RWPE2 (cell line): ENCODE measurements at regions not wholly inside any gene's neighbourhood (a gene's known extent, or its start where the extent isn't known, plus 50 kb on each side); places are given as distances from the start of the nearest gene placed in this dataset.

Experiments used
- ATAC-seq: fragments of 200-7000 bp; cut with Tn5 transposase; 3 replicates; pipeline ENCODE4 v1.9.1; 2021; ENCODE audit warnings: low read depth
- DNase-seq: peaks from one replicate; pipeline ENCODE4 v3.0.0-alpha.2; 2020; ENCODE audit warnings: low spot score
- H3K27ac ChIP-seq: fragments of 450-650 bp; 2 replicates; pipeline ENCODE4 v1.5.1; 2017; ENCODE audit warnings: mild to moderate bottlenecking; ENCODE audit not compliant: poor library complexity, severe bottlenecking
- H3K27me3 ChIP-seq: fragments of 250-450 bp; sonication (Bioruptor Pico); 2 replicates; pipeline ENCODE4 v1.5.1; 2021; ENCODE audit warnings: mild to moderate bottlenecking, moderate library complexity; ENCODE audit not compliant: insufficient read depth, poor library complexity, severe bottlenecking
- H3K36me3 ChIP-seq: fragments of 250-450 bp; sonication (Bioruptor Pico); 2 replicates; pipeline ENCODE4 v1.5.1; 2020; ENCODE audit warnings: low read depth, mild to moderate bottlenecking, moderate library complexity
- H3K4me1 ChIP-seq: fragments of 250-450 bp; sonication (Bioruptor Pico); 2 replicates; pipeline ENCODE4 v1.5.1; 2021; ENCODE audit warnings: mild to moderate bottlenecking, moderate library complexity; ENCODE audit not compliant: insufficient read depth, poor library complexity, severe bottlenecking
- H3K4me3 ChIP-seq: fragments of 250-450 bp; sonication (Bioruptor Pico); 2 replicates; pipeline ENCODE4 v1.5.1; 2021; ENCODE audit warnings: mild to moderate bottlenecking, moderate library complexity; ENCODE audit not compliant: severe bottlenecking
- H3K9me3 ChIP-seq: fragments of 250-450 bp; sonication (Bioruptor Pico); 2 replicates; pipeline ENCODE4 v1.5.1; 2021; ENCODE audit warnings: mild to moderate bottlenecking, moderate library complexity; ENCODE audit not compliant: severe bottlenecking
- CTCF ChIP-seq: fragments of 450-650 bp; IDR thresholded peaks from one replicate; pipeline ENCODE4 v1.5.1; 2017; ENCODE audit warnings: mild to moderate bottlenecking, moderate library complexity; ENCODE audit not compliant: poor library complexity, severe bottlenecking

- H3K9me3 ChIP-seq = no peaks in the 10 kb centered on the region
- TF ChIP-seq CTCF = no peak
- no peaks in the 10 kb centered on the region for H3K36me3 ChIP-seq
- H3K4me3 ChIP-seq = no peak overlapping the region
- ATAC-seq (no peak), DNase-seq (no peak)
- no peaks in the 10 kb centered on the region for H3K4me1 ChIP-seq
- no peaks in the 10 kb centered on the region for H3K27me3 ChIP-seq
- no peak overlapping the region for H3K27ac ChIP-seq
Measured at GRCh38 chrX:20435913-20436312, 169.2 kb upstream of the RPS6KA3 start.

GRCh38 chrX:20434986-20435385 is 168.3 kb upstream of the RPS6KA3 start:
- Histone ChIP-seq H3K36me3 (no peaks in the 10 kb centered on the region), H3K4me3 (no peak overlapping the region), H3K4me1 (no peaks in the 10 kb centered on the region), H3K27ac (no peak overlapping the region), H3K9me3 (no peaks in the 10 kb centered on the region), H3K27me3 (no peaks in the 10 kb centered on the region)
- DNase-seq (no peak), ATAC-seq (no peak)
- TF ChIP-seq CTCF = no peak

DNA sequence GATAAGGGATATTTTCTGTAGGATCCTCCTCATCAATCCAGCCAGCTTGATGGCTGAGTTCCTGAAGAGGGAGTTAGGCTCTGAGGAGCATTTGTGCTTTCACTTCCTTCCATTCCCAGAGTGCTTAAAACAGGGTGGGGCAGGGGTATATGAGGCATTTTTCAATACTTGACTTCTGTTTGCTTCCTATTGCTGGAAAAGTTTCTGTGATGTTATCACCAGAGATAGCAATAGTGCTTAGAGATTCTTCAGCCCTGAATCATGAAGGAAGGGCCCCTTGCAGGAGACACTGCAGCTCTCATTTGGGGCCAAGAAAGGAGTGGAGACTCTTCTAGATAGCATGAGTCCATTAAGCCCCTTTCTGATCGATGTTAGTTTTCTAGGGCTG is 166.7 kb upstream of the RPS6KA3 start:
- DNase-seq = no peak
- H3K27me3 ChIP-seq = no peaks in the 10 kb centered on the region
- no peaks in the 10 kb centered on the region for H3K4me1 ChIP-seq
- no peak for ATAC-seq
- H3K27ac ChIP-seq = no peak overlapping the region
- no peak overlapping the region for H3K4me3 ChIP-seq
- no peak for TF ChIP-seq CTCF
- H3K9me3 ChIP-seq = no peaks in the 10 kb centered on the region
- no peaks in the 10 kb centered on the region for H3K36me3 ChIP-seq

- H3K36me3 ChIP-seq = no peaks in the 10 kb centered on the region
- no peaks in the 10 kb centered on the region for H3K4me1 ChIP-seq
- no peaks in the 10 kb centered on the region for H3K27me3 ChIP-seq
- H3K9me3 ChIP-seq = no peaks in the 10 kb centered on the region
- H3K4me3 ChIP-seq = no peak overlapping the region
- H3K27ac ChIP-seq = no peak overlapping the region
- DNase-seq = no peak
- no peak for ATAC-seq
- TF ChIP-seq CTCF = no peak
Measured at GRCh38 chrX:20432746-20433387, 166.2 kb upstream of the RPS6KA3 start.

DNA sequence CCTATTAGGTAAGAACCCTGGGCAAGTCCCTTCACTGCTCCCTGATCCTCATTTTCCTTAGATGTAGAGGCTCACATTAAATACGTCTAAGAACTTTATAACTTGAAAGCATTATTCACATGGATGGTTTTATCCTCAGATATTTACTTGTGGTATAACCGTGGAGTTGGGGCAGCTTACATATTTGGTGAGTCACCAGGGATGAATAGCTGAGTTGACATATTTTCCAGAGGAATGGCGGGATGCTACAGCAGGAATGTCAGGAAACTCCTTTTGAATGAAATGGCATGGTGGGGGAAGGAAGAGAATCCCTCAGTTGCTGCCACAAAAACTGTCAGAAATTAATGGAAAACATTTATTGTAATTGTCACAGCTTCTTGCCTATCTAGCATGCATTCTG is 165.3 kb upstream of the RPS6KA3 start:
- H3K27me3 ChIP-seq = no peaks in the 10 kb centered on the region
- DNase-seq (no peak), ATAC-seq (no peak)
- TF ChIP-seq CTCF = no peak
- no peaks in the 10 kb centered on the region for H3K4me1 ChIP-seq
- H3K36me3 ChIP-seq = no peaks in the 10 kb centered on the region
- no peaks in the 10 kb centered on the region for H3K9me3 ChIP-seq
- H3K4me3 ChIP-seq = no peak overlapping the region
- no peak overlapping the region for H3K27ac ChIP-seq
